ENCODE measurements at regions not wholly inside any gene's neighbourhood (a gene's known extent, or its start where the extent isn't known, plus 50 kb on each side); places are given as distances from the start of the nearest gene placed in this dataset.

DNA sequence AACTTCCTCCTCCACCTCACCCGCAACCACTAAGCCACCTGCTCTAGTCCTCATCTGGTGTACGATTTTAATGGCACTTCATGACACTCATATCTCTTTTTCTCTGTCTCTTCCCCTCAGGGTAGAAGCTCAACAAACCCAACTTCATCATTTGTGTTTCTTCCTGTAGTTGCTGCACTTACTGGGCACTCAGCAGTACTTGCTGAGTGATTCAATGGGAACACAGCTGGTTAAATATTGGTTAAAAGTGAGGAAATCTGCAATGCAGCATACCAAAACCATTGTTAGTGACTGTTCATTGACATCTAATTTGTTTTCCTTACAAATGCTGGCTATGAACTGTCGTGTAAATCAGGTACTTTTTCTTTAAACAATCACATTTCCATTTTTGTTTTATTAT lies 541.1 kb upstream of the PRMT6 start:
- Histone ChIP-seq H3K9ac (ENCODE audit: low read depth in 1 of 2, low read length in 2 of 2) (no peak overlapping the region), H3K36me3 (ENCODE audit: control insufficient read depth in 4 of 4, insufficient read depth in 3 of 4, low read depth in 1 of 4, low read length in 3 of 4) (no peaks in the 10 kb centered on the region), H3K4me3 (ENCODE audit: low read depth in 1 of 3, low read length in 3 of 3) (no peak overlapping the region), H3K27ac (ENCODE audit: low read depth in 1 of 2, low read length in 2 of 2) (no peak overlapping the region), H3K9me3 (ENCODE audit: control insufficient read depth in 4 of 4, low read length in 3 of 4) (no peaks in the 10 kb centered on the region), H3K4me1 (ENCODE audit: control insufficient read depth in 4 of 4, insufficient read depth in 4 of 4, low read length in 3 of 4) (no peaks in the 10 kb centered on the region), H3K27me3 (ENCODE audit: control insufficient read depth in 4 of 4, insufficient read depth in 4 of 4, low read length in 3 of 4) (no peaks in the 10 kb centered on the region)
- WGBS = 56% methylated on average over 3 of the region's 3 CpGs
- DNase-seq (ENCODE audit: low spot score) = no peak
- TF ChIP-seq, protein P1, sequence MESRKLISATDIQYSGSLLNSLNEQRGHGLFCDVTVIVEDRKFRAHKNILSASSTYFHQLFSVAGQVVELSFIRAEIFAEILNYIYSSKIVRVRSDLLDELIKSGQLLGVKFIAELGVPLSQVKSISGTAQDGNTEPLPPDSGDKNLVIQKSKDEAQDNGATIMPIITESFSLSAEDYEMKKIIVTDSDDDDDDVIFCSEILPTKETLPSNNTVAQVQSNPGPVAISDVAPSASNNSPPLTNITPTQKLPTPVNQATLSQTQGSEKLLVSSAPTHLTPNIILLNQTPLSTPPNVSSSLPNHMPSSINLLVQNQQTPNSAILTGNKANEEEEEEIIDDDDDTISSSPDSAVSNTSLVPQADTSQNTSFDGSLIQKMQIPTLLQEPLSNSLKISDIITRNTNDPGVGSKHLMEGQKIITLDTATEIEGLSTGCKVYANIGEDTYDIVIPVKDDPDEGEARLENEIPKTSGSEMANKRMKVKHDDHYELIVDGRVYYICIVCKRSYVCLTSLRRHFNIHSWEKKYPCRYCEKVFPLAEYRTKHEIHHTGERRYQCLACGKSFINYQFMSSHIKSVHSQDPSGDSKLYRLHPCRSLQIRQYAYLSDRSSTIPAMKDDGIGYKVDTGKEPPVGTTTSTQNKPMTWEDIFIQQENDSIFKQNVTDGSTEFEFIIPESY (IDR thresholded peaks at IDR 0.05) = no peak
- TF ChIP-seq TAF1 (conservative IDR thresholded peaks at IDR 0.05) = no peak

DNA sequence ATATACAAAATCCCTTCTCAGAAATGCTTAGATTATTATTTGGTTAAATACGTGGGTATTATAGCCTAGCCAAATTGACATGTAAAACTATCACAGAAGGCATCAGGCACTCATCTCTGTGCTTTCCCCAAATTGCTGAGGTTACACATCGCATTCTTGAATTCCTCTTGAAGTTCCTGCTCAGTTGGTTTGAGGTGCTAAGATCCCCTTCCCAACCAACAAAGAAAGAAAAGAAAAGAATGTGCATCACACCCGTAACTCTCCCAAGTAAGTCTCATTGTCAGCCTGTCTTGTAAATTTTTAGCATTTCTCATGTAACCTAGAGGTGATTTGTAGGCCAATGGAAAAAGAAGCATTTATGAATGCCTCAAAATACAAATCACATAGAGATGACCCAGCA lies 539.2 kb upstream of the PRMT6 start:
- Histone ChIP-seq H3K4me3 (ENCODE audit: low read depth in 1 of 3, low read length in 3 of 3) (no peak overlapping the region), H3K36me3 (ENCODE audit: control insufficient read depth in 4 of 4, insufficient read depth in 3 of 4, low read depth in 1 of 4, low read length in 3 of 4) (no peaks in the 10 kb centered on the region), H3K4me1 (ENCODE audit: control insufficient read depth in 4 of 4, insufficient read depth in 4 of 4, low read length in 3 of 4) (no peaks in the 10 kb centered on the region), H3K27me3 (ENCODE audit: control insufficient read depth in 4 of 4, insufficient read depth in 4 of 4, low read length in 3 of 4) (no peaks in the 10 kb centered on the region), H3K27ac (ENCODE audit: low read depth in 1 of 2, low read length in 2 of 2) (no peak overlapping the region), H3K9me3 (ENCODE audit: control insufficient read depth in 4 of 4, low read length in 3 of 4) (no peaks in the 10 kb centered on the region), H3K9ac (ENCODE audit: low read depth in 1 of 2, low read length in 2 of 2) (no peak overlapping the region)
- 76% methylated on average over 3 of the region's 3 CpGs for WGBS
- no peak for DNase-seq (ENCODE audit: low spot score)
- TF ChIP-seq, protein P1 (IDR thresholded peaks at IDR 0.05) = no peak
- TF ChIP-seq, protein P2, sequence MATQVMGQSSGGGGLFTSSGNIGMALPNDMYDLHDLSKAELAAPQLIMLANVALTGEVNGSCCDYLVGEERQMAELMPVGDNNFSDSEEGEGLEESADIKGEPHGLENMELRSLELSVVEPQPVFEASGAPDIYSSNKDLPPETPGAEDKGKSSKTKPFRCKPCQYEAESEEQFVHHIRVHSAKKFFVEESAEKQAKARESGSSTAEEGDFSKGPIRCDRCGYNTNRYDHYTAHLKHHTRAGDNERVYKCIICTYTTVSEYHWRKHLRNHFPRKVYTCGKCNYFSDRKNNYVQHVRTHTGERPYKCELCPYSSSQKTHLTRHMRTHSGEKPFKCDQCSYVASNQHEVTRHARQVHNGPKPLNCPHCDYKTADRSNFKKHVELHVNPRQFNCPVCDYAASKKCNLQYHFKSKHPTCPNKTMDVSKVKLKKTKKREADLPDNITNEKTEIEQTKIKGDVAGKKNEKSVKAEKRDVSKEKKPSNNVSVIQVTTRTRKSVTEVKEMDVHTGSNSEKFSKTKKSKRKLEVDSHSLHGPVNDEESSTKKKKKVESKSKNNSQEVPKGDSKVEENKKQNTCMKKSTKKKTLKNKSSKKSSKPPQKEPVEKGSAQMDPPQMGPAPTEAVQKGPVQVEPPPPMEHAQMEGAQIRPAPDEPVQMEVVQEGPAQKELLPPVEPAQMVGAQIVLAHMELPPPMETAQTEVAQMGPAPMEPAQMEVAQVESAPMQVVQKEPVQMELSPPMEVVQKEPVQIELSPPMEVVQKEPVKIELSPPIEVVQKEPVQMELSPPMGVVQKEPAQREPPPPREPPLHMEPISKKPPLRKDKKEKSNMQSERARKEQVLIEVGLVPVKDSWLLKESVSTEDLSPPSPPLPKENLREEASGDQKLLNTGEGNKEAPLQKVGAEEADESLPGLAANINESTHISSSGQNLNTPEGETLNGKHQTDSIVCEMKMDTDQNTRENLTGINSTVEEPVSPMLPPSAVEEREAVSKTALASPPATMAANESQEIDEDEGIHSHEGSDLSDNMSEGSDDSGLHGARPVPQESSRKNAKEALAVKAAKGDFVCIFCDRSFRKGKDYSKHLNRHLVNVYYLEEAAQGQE (IDR thresholded peaks at IDR 0.05) = no peak
- TF ChIP-seq FOXA2 (IDR thresholded peaks at IDR 0.05) (no peak), NR2F2 (IDR thresholded peaks at IDR 0.05) (no peak), HNF4A (conservative IDR thresholded peaks at IDR 0.05) (no peak), TAF1 (conservative IDR thresholded peaks at IDR 0.05) (no peak), YY1 (IDR thresholded peaks at IDR 0.05) (no peak), RXRA (IDR thresholded peaks at IDR 0.05) (no peak)
- TF ChIP-seq, protein P3, sequence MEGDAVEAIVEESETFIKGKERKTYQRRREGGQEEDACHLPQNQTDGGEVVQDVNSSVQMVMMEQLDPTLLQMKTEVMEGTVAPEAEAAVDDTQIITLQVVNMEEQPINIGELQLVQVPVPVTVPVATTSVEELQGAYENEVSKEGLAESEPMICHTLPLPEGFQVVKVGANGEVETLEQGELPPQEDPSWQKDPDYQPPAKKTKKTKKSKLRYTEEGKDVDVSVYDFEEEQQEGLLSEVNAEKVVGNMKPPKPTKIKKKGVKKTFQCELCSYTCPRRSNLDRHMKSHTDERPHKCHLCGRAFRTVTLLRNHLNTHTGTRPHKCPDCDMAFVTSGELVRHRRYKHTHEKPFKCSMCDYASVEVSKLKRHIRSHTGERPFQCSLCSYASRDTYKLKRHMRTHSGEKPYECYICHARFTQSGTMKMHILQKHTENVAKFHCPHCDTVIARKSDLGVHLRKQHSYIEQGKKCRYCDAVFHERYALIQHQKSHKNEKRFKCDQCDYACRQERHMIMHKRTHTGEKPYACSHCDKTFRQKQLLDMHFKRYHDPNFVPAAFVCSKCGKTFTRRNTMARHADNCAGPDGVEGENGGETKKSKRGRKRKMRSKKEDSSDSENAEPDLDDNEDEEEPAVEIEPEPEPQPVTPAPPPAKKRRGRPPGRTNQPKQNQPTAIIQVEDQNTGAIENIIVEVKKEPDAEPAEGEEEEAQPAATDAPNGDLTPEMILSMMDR (IDR thresholded peaks at IDR 0.05; ENCODE audit: low read depth, low read length, missing input control) = no peak

All from liver (tissue), 8 donors.